ENCODE measurements at regions not wholly inside any gene's neighbourhood (a gene's known extent, or its start where the extent isn't known, plus 50 kb on each side); places are given as distances from the start of the nearest gene placed in this dataset.

DNA sequence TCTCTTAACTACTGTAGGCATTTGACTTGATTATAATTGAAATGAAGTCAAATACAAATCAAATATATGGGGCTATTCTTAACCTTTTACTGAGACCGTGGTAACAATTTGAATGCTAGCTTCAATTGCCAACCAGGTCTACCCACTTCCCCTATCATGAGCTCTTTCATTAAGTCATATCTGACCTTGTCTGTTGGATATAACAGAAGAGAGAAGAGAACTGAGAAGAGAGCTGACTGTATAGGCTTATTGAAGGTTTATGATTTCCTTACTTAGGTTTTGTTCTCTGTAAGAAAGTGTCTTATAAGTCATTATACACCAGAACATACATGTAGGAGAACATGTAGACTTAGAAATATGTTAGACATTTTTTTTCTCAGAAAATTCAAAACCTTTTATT is 549.4 kb downstream of the COL12A1 start:
- TF ChIP-seq, protein P1, sequence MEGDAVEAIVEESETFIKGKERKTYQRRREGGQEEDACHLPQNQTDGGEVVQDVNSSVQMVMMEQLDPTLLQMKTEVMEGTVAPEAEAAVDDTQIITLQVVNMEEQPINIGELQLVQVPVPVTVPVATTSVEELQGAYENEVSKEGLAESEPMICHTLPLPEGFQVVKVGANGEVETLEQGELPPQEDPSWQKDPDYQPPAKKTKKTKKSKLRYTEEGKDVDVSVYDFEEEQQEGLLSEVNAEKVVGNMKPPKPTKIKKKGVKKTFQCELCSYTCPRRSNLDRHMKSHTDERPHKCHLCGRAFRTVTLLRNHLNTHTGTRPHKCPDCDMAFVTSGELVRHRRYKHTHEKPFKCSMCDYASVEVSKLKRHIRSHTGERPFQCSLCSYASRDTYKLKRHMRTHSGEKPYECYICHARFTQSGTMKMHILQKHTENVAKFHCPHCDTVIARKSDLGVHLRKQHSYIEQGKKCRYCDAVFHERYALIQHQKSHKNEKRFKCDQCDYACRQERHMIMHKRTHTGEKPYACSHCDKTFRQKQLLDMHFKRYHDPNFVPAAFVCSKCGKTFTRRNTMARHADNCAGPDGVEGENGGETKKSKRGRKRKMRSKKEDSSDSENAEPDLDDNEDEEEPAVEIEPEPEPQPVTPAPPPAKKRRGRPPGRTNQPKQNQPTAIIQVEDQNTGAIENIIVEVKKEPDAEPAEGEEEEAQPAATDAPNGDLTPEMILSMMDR (IDR thresholded peaks at IDR 0.05) = no peak
- TF ChIP-seq POLR2A (IDR thresholded peaks at IDR 0.05) = no peak
- intact Hi-C loops (cut with DNase I) = no loop called here
- no peak for DNase-seq
- Histone ChIP-seq H3K4me3 (no peak overlapping the region), H3K27ac (no peak overlapping the region), H3K4me1 (replicated peaks in 1 of 2) (no peaks in the 10 kb centered on the region), H3K27me3 (no peaks in the 10 kb centered on the region), H3K9me3 (replicated peaks in 1 of 3) (no peaks in the 10 kb centered on the region), H3K36me3 (replicated peaks in 1 of 2) (no peaks in the 10 kb centered on the region)
- WGBS, 4 donors = 69 to 92% (median 83%) methylated on average over 1 of the region's 1 CpG

DNA sequence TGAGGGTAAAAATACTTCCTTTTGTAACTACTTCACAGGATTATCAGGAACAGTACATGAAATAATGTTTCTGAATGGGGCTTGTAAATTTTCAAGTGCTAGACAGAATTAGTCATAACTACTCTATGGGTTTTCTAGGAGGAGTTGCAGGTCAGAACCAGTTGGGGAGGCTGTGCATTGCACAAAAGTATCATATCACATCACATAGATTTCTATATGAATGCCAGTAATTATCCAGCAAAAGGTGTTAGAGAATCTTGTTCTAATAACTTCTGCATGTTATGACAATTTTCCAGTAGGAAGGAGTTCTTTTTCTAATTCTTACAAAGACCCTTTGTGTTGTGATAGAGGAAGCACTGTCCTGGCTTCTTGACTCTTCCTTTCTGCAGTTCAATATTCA is 551.6 kb downstream of the COL12A1 start:
- intact Hi-C loops (cut with DNase I) = no loop called here
- H3K9me3 ChIP-seq (replicated peaks in 1 of 3) = no peaks in the 10 kb centered on the region
- no peak overlapping the region for H3K4me3 ChIP-seq
- no peaks in the 10 kb centered on the region for H3K36me3 ChIP-seq (replicated peaks in 1 of 2)
- H3K27ac ChIP-seq = no peak overlapping the region
- no peak for DNase-seq
- H3K4me1 ChIP-seq (replicated peaks in 1 of 2) = no peaks in the 10 kb centered on the region
- TF ChIP-seq POLR2A (IDR thresholded peaks at IDR 0.05) = no peak
- TF ChIP-seq, protein P1 (IDR thresholded peaks at IDR 0.05) = no peak
- no peaks in the 10 kb centered on the region for H3K27me3 ChIP-seq

DNA sequence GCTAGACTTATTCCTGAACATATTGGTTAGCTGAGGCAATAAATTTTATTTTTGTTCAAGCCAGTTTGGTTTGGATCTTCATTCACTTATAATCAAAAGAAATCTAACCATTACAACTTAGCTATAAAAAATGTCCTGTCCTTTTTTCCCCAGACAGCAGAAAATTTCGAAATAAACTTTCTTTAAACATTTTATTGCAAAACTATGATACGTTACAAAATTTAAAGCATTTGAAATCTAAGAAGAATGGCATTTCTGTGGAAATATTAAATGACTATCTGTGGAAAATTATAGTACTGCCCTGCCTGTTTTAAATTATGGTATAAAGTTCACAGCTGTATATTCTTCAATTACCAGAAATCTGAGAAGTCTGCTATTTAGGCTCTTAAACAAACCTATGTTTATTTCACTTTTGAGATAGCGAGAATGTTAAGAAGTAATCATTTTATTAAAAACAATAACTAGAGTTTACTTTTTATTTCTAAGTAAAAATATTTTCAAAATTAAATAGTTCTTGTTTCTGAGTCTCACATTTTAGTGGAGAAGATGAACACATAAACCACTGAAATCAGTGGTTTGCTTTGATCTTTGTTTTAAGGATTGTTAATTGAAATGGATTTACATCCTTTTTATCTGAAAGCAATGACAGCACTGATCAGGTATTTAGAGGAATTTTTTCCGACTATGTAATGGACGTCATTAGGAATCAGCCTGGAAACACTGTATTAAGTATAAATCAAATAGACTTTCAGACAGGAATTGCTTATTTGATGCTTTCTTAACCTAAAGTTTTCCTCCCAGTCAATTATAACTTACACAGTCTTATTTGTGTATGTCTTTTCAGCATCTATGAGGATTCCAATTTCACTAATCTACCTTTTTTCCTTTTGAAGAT is 553.7 kb downstream of the COL12A1 start:
- no peak overlapping the region for H3K4me3 ChIP-seq
- no peaks in the 10 kb centered on the region for H3K36me3 ChIP-seq (replicated peaks in 1 of 2)
- TF ChIP-seq POLR2A (IDR thresholded peaks at IDR 0.05) = no peak
- TF ChIP-seq, protein P1 (IDR thresholded peaks at IDR 0.05) = no peak
- DNase-seq = no peak
- WGBS, 4 donors = 61 to 64% (median 63%) methylated on average over 5 of the region's 5 CpGs
- H3K27me3 ChIP-seq = no peaks in the 10 kb centered on the region
- H3K27ac ChIP-seq = no peak overlapping the region
- H3K9me3 ChIP-seq (replicated peaks in 1 of 3) = no peaks in the 10 kb centered on the region
- intact Hi-C loops (cut with DNase I) = no loop called here
- H3K4me1 ChIP-seq (replicated peaks in 1 of 2) = no peaks in the 10 kb centered on the region

DNA sequence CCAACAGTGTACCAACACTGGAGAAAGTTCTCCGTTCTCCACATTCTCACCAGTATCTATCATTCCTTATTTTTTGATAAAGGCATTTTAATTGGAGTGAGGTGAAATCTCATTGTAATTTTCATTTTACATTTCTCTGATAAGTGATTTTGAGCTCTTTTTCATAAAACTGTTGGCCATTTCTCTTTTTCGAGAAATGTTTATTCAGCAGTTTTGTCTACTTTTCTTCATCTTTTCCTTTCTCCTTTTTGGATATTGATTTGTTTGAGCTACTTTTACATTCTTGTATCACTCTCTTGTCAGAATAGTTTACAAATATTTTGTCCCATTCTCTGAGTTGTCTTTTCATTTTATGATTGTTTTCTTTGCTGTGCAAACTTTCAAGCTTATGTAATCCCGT is 555.2 kb downstream of the COL12A1 start:
- H3K27me3 ChIP-seq = no peaks in the 10 kb centered on the region

More for the DNA sequence above, 555.2 kb downstream of the COL12A1 start:
- TF ChIP-seq, protein P1 (IDR thresholded peaks at IDR 0.05) = no peak
- TF ChIP-seq POLR2A (IDR thresholded peaks at IDR 0.05) = no peak
- H3K36me3 ChIP-seq (replicated peaks in 1 of 2) = no peaks in the 10 kb centered on the region
- no peak overlapping the region for H3K4me3 ChIP-seq
- DNase-seq = no peak
- H3K9me3 ChIP-seq (replicated peaks in 1 of 3) = no peaks in the 10 kb centered on the region
- 77 to 88% (median 79%) methylated on average over 3 of the region's 3 CpGs for WGBS, 4 donors
- no peaks in the 10 kb centered on the region for H3K4me1 ChIP-seq (replicated peaks in 1 of 2)
- H3K27ac ChIP-seq = no peak overlapping the region
- intact Hi-C loops (cut with DNase I) = no loop called here
